Panc1 (cell line): ENCODE measurements at regions not wholly inside any gene's neighbourhood (a gene's known extent, or its start where the extent isn't known, plus 50 kb on each side); places are given as distances from the start of the nearest gene placed in this dataset.
"Not testable (repeated sequence)": the region's sequence is repeated elsewhere in the genome, so short reads cannot be mapped to it uniquely, and the experiment has no call there.

Source experiments
- ATAC-seq: fragments of 200-7000 bp; cut with Tn5 transposase; 2 replicates; pipeline ENCODE4 v1.9.1; 2020; ENCODE audit warnings: mild to moderate bottlenecking, moderate library complexity
- BruUV-seq: library from RNA; stranded (reverse); fragments of 400-500 nt; replicated peaks from 2 replicates; lab custom pipeline; 2021; lab: Mats Ljungman, UMichigan
- CTCF ChIA-PET: fragments of 300-600 bp; sonication (Branson Sonifier 250); formaldehyde crosslinking; loops from one replicate; lab custom pipeline; 2022; ENCODE audit warnings: antibody characterized with exemption; lab: Charles Lee
- POLR2A ChIA-PET: fragments of 300-600 bp; sonication (Branson Sonifier 250); formaldehyde crosslinking; loops from one replicate; lab custom pipeline; 2022; ENCODE audit warnings: antibody characterized with exemption; lab: Charles Lee
- DNase-seq: peaks from one replicate; pipeline ENCODE4 v3.0.0-alpha.2; 2010; ENCODE audit warnings: low read depth, low spot score
- H3K27ac ChIP-seq: 2 replicates; pipeline ENCODE4 v1.5.1; 2011; ENCODE audit warnings: mild to moderate bottlenecking, low read length, inconsistent platforms
- H3K27me3 ChIP-seq: fragments of 200-500 bp; sonication (Bioruptor generic); 2 replicates; pipeline ENCODE4 v1.6.0; 2014; ENCODE audit warnings: low read length, inconsistent platforms; ENCODE audit not compliant: control insufficient read depth, insufficient read depth
- H3K36me3 ChIP-seq: fragments of 200-500 bp; sonication (Bioruptor generic); 2 replicates; pipeline ENCODE4 v1.5.1; 2014; ENCODE audit warnings: inconsistent platforms, mild to moderate bottlenecking, low read length, moderate library complexity; ENCODE audit not compliant: control insufficient read depth, insufficient read depth
- H3K4me1 ChIP-seq: 2 replicates; pipeline ENCODE4 v1.5.1; 2011; ENCODE audit warnings: inconsistent platforms, mild to moderate bottlenecking, low read length, moderate library complexity; ENCODE audit not compliant: control insufficient read depth, insufficient read depth
- H3K4me3 ChIP-seq, 2 experiments: 2 replicates each; pipeline ENCODE4 v1.5.1; 2011 to 2012; ENCODE audit warnings: low read depth in 2 of 2, low read length in 2 of 2, mild to moderate bottlenecking in 2 of 2, inconsistent platforms in 1 of 2, moderate library complexity in 1 of 2
- H3K9me3 ChIP-seq: fragments of 200-500 bp; sonication (Bioruptor generic); 2 replicates; pipeline ENCODE4 v1.5.1; 2014; ENCODE audit warnings: low read depth, mild to moderate bottlenecking, inconsistent platforms, low read length, moderate library complexity; ENCODE audit not compliant: control insufficient read depth, insufficient read depth
- CTCF ChIP-seq: fragments of 450-650 bp; IDR thresholded peaks from 2 replicates; pipeline ENCODE4 v1.5.1; 2017; ENCODE audit warnings: mild to moderate bottlenecking
- POLR2AphosphoS5 ChIP-seq: IDR thresholded peaks from 2 replicates; pipeline ENCODE4 v1.6.1; 2012; ENCODE audit warnings: mild to moderate bottlenecking, low read depth, low read length, moderate library complexity
- REST ChIP-seq, 2 experiments: IDR thresholded peaks; 2 replicates each; pipeline ENCODE4 v1.6.1; 2011 to 2012; ENCODE audit warnings: low read depth in 2 of 2, control low read depth in 1 of 2, low read length in 1 of 2, mild to moderate bottlenecking in 1 of 2, moderate library complexity in 1 of 2; ENCODE audit not compliant: insufficient read depth in 1 of 2
- SIN3A ChIP-seq: IDR thresholded peaks from 2 replicates; pipeline ENCODE4 v1.6.1; 2012; ENCODE audit warnings: low read depth, mild to moderate bottlenecking, low read length, moderate library complexity, borderline replicate concordance; ENCODE audit not compliant: insufficient read depth
- TCF7L2 ChIP-seq: IDR thresholded peaks from 2 replicates; pipeline ENCODE4 v1.6.1; 2011; ENCODE audit warnings: mild to moderate bottlenecking, low read depth, low read length, inconsistent platforms
- in situ Hi-C: cut with HindIII; loops from 2 replicates; pipeline ENCODE4 v1.10.0; 2016; ENCODE audit warnings: low sequenced_read_pairs, low pct_unique_long_range_greater_than_20kb
- intact Hi-C: fragments of 100-400 bp; cut with micrococcal nuclease; formaldehyde crosslinking; loops from one replicate; pipeline ENCODE4 v1.10.0; 2022; ENCODE audit not compliant: unreplicated experiment

GRCh38 chr7:115276791-115277190 lies 354.9 kb downstream of the MDFIC start:
- Histone ChIP-seq H3K27ac (no peak overlapping the region), H3K36me3 (no peaks in the 10 kb centered on the region), H3K4me3 (no peak overlapping the region), H3K9me3 (no peaks in the 10 kb centered on the region), H3K4me1 (no peaks in the 10 kb centered on the region), H3K27me3 (no peaks in the 10 kb centered on the region)
- DNase-seq (no peak), ATAC-seq (no peak)
- no TSS peak for BruUV-seq
- POLR2A ChIA-PET: no interaction called here
- no peak for TF ChIP-seq REST (IDR thresholded peaks at IDR 0.05; ENCODE audit: insufficient read depth in 1 of 2, low read depth in 2 of 2, low read length in 1 of 2)
- no peak for TF ChIP-seq SIN3A
- no peak for TF ChIP-seq TCF7L2
- TF ChIP-seq POLR2AphosphoS5: no peak
- no peak for TF ChIP-seq CTCF
- CTCF ChIA-PET: no interaction called here
- in situ Hi-C loops (no loop called here), intact Hi-C loops (no loop called here)

- H3K36me3 ChIP-seq, ATAC-seq, CTCF ChIA-PET, BruUV-seq, H3K4me3 ChIP-seq, H3K9me3 ChIP-seq, H3K27me3 ChIP-seq, POLR2A ChIA-PET, in situ Hi-C loops, DNase-seq, intact Hi-C loops, H3K27ac ChIP-seq, H3K4me1 ChIP-seq: not testable (repeated sequence)
Measured at GRCh38 chr7:115273855-115274254, 352.0 kb downstream of the MDFIC start.

GRCh38 chr7:115273139-115273772 lies 351.4 kb downstream of the MDFIC start:
- Histone ChIP-seq H3K4me1 (no peaks in the 10 kb centered on the region), H3K27ac (no peak overlapping the region), H3K4me3 (no peak overlapping the region), H3K27me3 (no peaks in the 10 kb centered on the region), H3K9me3 (no peaks in the 10 kb centered on the region), H3K36me3 (no peaks in the 10 kb centered on the region)
- BruUV-seq: no TSS peak
- ChIA-PET CTCF (no interaction called here), POLR2A (interaction anchor here (0.7 kb wide), 1 partner anchor 643 kb away, joined by 4 read pairs; no protein-coding TSS in a partner anchor)
- ATAC-seq (no peak), DNase-seq (no peak)
- intact Hi-C loops: no loop called here
- in situ Hi-C loops: no loop called here
- TF ChIP-seq TCF7L2 (no peak), POLR2AphosphoS5 (no peak), REST (IDR thresholded peaks at IDR 0.05; ENCODE audit: insufficient read depth in 1 of 2, low read depth in 2 of 2, low read length in 1 of 2) (no peak), SIN3A (no peak), CTCF (no peak)
